Fibroblast of pulmonary artery (primary cell): ENCODE measurements at regions not wholly inside any gene's neighbourhood (a gene's known extent, or its start where the extent isn't known, plus 50 kb on each side); places are given as distances from the start of the nearest gene placed in this dataset.

ENCODE experiments used
- DNase-seq: peaks from one replicate; pipeline ENCODE4 v3.0.0-alpha.2; 2010; ENCODE audit warnings: low read depth
- H3K4me3 ChIP-seq: replicated peaks from 2 replicates; pipeline ENCODE4 v1.5.1; 2011; ENCODE audit warnings: low read depth, mild to moderate bottlenecking, control low read depth, low read length, moderate library complexity
- TF ChIP-seq, protein P1 (sequence below): IDR thresholded peaks from 2 replicates; pipeline ENCODE4 v1.5.1; 2011; ENCODE audit warnings: mild to moderate bottlenecking, control low read depth, low read length, inconsistent platforms; ENCODE audit errors: missing control alignments

GRCh38 chr6:151719070-151719469 is 88.4 kb upstream of the ESR1 start:
- no peak for DNase-seq
- H3K4me3 ChIP-seq, result no peak overlapping the region
- TF ChIP-seq, protein P1, sequence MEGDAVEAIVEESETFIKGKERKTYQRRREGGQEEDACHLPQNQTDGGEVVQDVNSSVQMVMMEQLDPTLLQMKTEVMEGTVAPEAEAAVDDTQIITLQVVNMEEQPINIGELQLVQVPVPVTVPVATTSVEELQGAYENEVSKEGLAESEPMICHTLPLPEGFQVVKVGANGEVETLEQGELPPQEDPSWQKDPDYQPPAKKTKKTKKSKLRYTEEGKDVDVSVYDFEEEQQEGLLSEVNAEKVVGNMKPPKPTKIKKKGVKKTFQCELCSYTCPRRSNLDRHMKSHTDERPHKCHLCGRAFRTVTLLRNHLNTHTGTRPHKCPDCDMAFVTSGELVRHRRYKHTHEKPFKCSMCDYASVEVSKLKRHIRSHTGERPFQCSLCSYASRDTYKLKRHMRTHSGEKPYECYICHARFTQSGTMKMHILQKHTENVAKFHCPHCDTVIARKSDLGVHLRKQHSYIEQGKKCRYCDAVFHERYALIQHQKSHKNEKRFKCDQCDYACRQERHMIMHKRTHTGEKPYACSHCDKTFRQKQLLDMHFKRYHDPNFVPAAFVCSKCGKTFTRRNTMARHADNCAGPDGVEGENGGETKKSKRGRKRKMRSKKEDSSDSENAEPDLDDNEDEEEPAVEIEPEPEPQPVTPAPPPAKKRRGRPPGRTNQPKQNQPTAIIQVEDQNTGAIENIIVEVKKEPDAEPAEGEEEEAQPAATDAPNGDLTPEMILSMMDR, result no peak

- no peak overlapping the region for H3K4me3 ChIP-seq
- DNase-seq, result no peak
- TF ChIP-seq, protein P1, result no peak
Observed at GRCh38 chr6:151721146-151721545, 86.3 kb upstream of the ESR1 start.

GRCh38 chr6:151721671-151722070 is 85.8 kb upstream of the ESR1 start:
- no peak overlapping the region for H3K4me3 ChIP-seq
- TF ChIP-seq, protein P1, result no peak
- DNase-seq, result no peak

GRCh38 chr6:151722342-151722741 is 85.1 kb upstream of the ESR1 start:
- no peak for DNase-seq
- H3K4me3 ChIP-seq, result no peak overlapping the region
- TF ChIP-seq, protein P1, result no peak

DNA sequence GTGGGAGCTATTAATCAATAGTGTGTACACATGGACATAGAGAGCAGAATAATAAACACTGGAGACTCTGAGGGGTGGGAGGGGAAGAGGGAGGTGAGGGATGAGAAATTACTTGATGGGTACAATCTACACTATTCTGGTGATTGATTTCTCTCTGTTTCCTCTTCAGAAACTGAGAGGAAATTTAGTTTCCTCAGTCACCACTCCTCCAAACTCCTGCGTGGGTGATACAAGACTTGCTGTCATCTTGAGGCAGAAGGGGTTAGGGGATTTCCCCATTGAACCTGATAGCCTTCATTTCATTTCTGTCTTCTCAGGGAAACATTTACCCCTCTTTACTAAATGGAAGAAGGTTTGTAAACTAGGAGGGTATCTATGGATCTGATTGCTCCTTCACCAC is 84.3 kb upstream of the ESR1 start:
- H3K4me3 ChIP-seq, result no peak overlapping the region
- TF ChIP-seq, protein P1, result no peak
- DNase-seq, result no peak

DNA sequence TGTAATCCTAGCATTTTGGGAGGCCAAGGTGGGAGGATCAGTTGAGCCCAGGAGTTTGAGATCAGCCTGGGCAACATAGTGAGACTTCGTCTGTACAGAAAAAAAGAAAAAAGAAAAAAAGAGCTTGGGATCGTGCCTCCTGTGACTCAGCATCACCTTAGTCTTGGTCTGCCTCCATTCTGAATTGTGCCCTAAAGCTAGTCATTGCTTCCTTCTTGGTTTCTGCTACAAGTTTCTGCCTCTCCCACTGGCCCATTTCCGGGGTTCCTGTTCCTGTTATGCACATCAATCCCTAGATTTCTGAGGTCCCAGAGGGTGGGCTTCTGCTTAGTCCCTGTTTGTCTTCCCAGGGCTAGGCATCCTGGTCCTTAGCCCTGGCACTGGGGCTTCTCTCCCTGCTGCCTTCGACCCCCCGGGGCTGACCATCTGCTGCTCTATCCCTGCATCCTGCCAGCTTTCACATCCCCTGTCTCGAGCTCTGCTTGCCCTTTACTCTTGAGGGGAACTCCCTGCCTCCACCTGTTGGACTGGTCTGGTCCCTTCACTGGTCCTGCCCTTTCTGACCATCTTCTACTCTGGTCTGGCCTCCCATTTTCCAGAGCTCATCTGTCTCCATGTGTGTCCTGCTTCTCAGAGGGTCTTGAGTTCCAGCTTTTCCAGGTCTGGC is 77.5 kb upstream of the ESR1 start:
- no peak overlapping the region for H3K4me3 ChIP-seq
- TF ChIP-seq, protein P1, result no peak
- no peak for DNase-seq

GRCh38 chr6:151730496-151730870 is 77.0 kb upstream of the ESR1 start:
- TF ChIP-seq, protein P1, result no peak
- no peak for DNase-seq

More at GRCh38 chr6:151730496-151730870, 77.0 kb upstream of the ESR1 start:
- H3K4me3 ChIP-seq, result no peak overlapping the region
